ENCODE measurements at regions not wholly inside any gene's neighbourhood (a gene's known extent, or its start where the extent isn't known, plus 50 kb on each side); places are given as distances from the start of the nearest gene placed in this dataset.

- Histone ChIP-seq H3K36me3 (ENCODE audit: insufficient read depth, low read length, poor library complexity, severe bottlenecking) (no peaks in the 10 kb centered on the region), H3K27ac (ENCODE audit: low read depth, low read length, poor library complexity, severe bottlenecking) (no peak overlapping the region), H3K4me3 (ENCODE audit: low read depth, low read length, poor library complexity, severe bottlenecking) (no peak overlapping the region), H3K9me3 (ENCODE audit: low read depth, low read length, poor library complexity, severe bottlenecking) (no peaks in the 10 kb centered on the region), H3K4me1 (ENCODE audit: insufficient read depth, low read length, poor library complexity, severe bottlenecking) (no peaks in the 10 kb centered on the region), H3K27me3 (replicated peaks; ENCODE audit: insufficient read depth, low read depth, low read length, poor library complexity) (peaks cover 3% of the 10 kb centered on the region)
- BruUV-seq (replicated peaks): no TSS peak
- POLR2A ChIA-PET (ENCODE audit: low non-redundant PET): no interaction called here
- intact Hi-C loops (cut with micrococcal nuclease; ENCODE audit: unreplicated experiment): no loop called here
- CTCF ChIA-PET: no interaction called here
- TF ChIP-seq EZH2 (IDR thresholded peaks at IDR 0.05; ENCODE audit: borderline replicate concordance, low read depth, low read length, poor library complexity, severe bottlenecking): no peak
- no peak for TF ChIP-seq CTCF (conservative IDR thresholded peaks at IDR 0.05; ENCODE audit: low read depth, low read length)
- no peak for DNase-seq (ENCODE audit: low spot score)
Measured at GRCh38 chr5:56596155-56596554, 219.2 kb upstream of the MAP3K1 start.

GRCh38 chr5:56595566-56595965, 219.8 kb upstream of the MAP3K1 start:
- TF ChIP-seq CTCF (conservative IDR thresholded peaks at IDR 0.05; ENCODE audit: low read depth, low read length): no peak
- TF ChIP-seq EZH2 (IDR thresholded peaks at IDR 0.05; ENCODE audit: borderline replicate concordance, low read depth, low read length, poor library complexity, severe bottlenecking): no peak
- ChIA-PET CTCF (no interaction called here), POLR2A (ENCODE audit: low non-redundant PET) (no interaction called here)
- intact Hi-C loops (cut with micrococcal nuclease; ENCODE audit: unreplicated experiment): no loop called here
- no TSS peak for BruUV-seq (replicated peaks)
- H3K4me3 ChIP-seq (ENCODE audit: low read depth, low read length, poor library complexity, severe bottlenecking): no peak overlapping the region
- H3K36me3 ChIP-seq (ENCODE audit: insufficient read depth, low read length, poor library complexity, severe bottlenecking): no peaks in the 10 kb centered on the region
- no peak for DNase-seq (ENCODE audit: low spot score)
- no peaks in the 10 kb centered on the region for H3K9me3 ChIP-seq (ENCODE audit: low read depth, low read length, poor library complexity, severe bottlenecking)
- no peak overlapping the region for H3K27ac ChIP-seq (ENCODE audit: low read depth, low read length, poor library complexity, severe bottlenecking)
- H3K27me3 ChIP-seq (replicated peaks; ENCODE audit: insufficient read depth, low read depth, low read length, poor library complexity): peaks cover 3% of the 10 kb centered on the region
- no peaks in the 10 kb centered on the region for H3K4me1 ChIP-seq (ENCODE audit: insufficient read depth, low read length, poor library complexity, severe bottlenecking)

- Histone ChIP-seq H3K36me3 (ENCODE audit: insufficient read depth, low read length, poor library complexity, severe bottlenecking) (no peaks in the 10 kb centered on the region), H3K4me3 (ENCODE audit: low read depth, low read length, poor library complexity, severe bottlenecking) (no peak overlapping the region), H3K27ac (ENCODE audit: low read depth, low read length, poor library complexity, severe bottlenecking) (no peak overlapping the region), H3K4me1 (ENCODE audit: insufficient read depth, low read length, poor library complexity, severe bottlenecking) (no peaks in the 10 kb centered on the region), H3K27me3 (replicated peaks; ENCODE audit: insufficient read depth, low read depth, low read length, poor library complexity) (peaks cover 3% of the 10 kb centered on the region), H3K9me3 (ENCODE audit: low read depth, low read length, poor library complexity, severe bottlenecking) (no peaks in the 10 kb centered on the region)
- POLR2A ChIA-PET (ENCODE audit: low non-redundant PET): no interaction called here
- BruUV-seq (replicated peaks): no TSS peak
- CTCF ChIA-PET: no interaction called here
- no peak for DNase-seq (ENCODE audit: low spot score)
- no peak for TF ChIP-seq EZH2 (IDR thresholded peaks at IDR 0.05; ENCODE audit: borderline replicate concordance, low read depth, low read length, poor library complexity, severe bottlenecking)
- TF ChIP-seq CTCF (conservative IDR thresholded peaks at IDR 0.05; ENCODE audit: low read depth, low read length): no peak
- intact Hi-C loops (cut with micrococcal nuclease; ENCODE audit: unreplicated experiment): no loop called here
Measured at GRCh38 chr5:56594792-56595191, 220.6 kb upstream of the MAP3K1 start.
